ENCODE measurements at regions not wholly inside any gene's neighbourhood (a gene's known extent, or its start where the extent isn't known, plus 50 kb on each side); places are given as distances from the start of the nearest gene placed in this dataset.

- Mint-ChIP-seq H3K27me3 (ENCODE audit: insufficient read depth, unreplicated experiment) (no peaks in the 10 kb centered on the region), H3K27ac (ENCODE audit: low read depth, unreplicated experiment) (no peak overlapping the region), H3K36me3 (ENCODE audit: insufficient read depth, unreplicated experiment) (no peaks in the 10 kb centered on the region), H3K4me1 (ENCODE audit: insufficient read depth, unreplicated experiment) (peaks cover 19% of the 10 kb centered on the region), H3K9me3 (ENCODE audit: unreplicated experiment) (peaks cover 16% of the 10 kb centered on the region), H3K4me3 (ENCODE audit: unreplicated experiment) (no peak overlapping the region)
- no TSS peak for BruUV-seq (replicated peaks)
- intact Hi-C loops (cut with micrococcal nuclease), result loop anchor here (10.0 kb wide), 2 partner anchors 191 to 199 kb away; no protein-coding TSS in a partner anchor
- no peak for TF ChIP-seq CTCF (IDR thresholded peaks at IDR 0.05; ENCODE audit: unreplicated experiment)
- DNase-seq (ENCODE audit: unreplicated experiment), result no peak
- ChIA-PET POLR2A (no interaction called here), CTCF (interaction anchor here (0.6 to 1.9 kb wide), 3 partner anchors 8 to 196 kb away, joined by 3 to 5 read pairs (median 4); no protein-coding TSS in a partner anchor)
Observed at GRCh38 chr14:44653641-44654040, 146.6 kb upstream of the FSCB start.

GRCh38 chr14:44652640-44653039 lies 145.6 kb upstream of the FSCB start:
- CTCF ChIA-PET, result interaction anchor here (0.7 to 1.9 kb wide), 2 partner anchors 10 to 151 kb away, joined by 4 read pairs; no protein-coding TSS in a partner anchor
- no peak overlapping the region for H3K4me3 Mint-ChIP-seq (ENCODE audit: unreplicated experiment)
- DNase-seq (ENCODE audit: unreplicated experiment), result no peak
- no TSS peak for BruUV-seq (replicated peaks)
- H3K36me3 Mint-ChIP-seq (ENCODE audit: insufficient read depth, unreplicated experiment), result no peaks in the 10 kb centered on the region
- peaks cover 16% of the 10 kb centered on the region for H3K9me3 Mint-ChIP-seq (ENCODE audit: unreplicated experiment)
- no peaks in the 10 kb centered on the region for H3K27me3 Mint-ChIP-seq (ENCODE audit: insufficient read depth, unreplicated experiment)
- H3K4me1 Mint-ChIP-seq (ENCODE audit: insufficient read depth, unreplicated experiment), result peaks cover 17% of the 10 kb centered on the region
- intact Hi-C loops (cut with micrococcal nuclease), result loop anchor here (10.0 kb wide), 2 partner anchors 192 to 198 kb away; no protein-coding TSS in a partner anchor
- TF ChIP-seq CTCF (IDR thresholded peaks at IDR 0.05; ENCODE audit: unreplicated experiment), result no peak
- H3K27ac Mint-ChIP-seq (ENCODE audit: low read depth, unreplicated experiment), result no peak overlapping the region
- POLR2A ChIA-PET, result no interaction called here

- intact Hi-C loops (cut with micrococcal nuclease), result no loop called here
- DNase-seq (ENCODE audit: unreplicated experiment), result peak; percentile 14
- Mint-ChIP-seq H3K36me3 (ENCODE audit: insufficient read depth, unreplicated experiment) (no peaks in the 10 kb centered on the region), H3K27ac (ENCODE audit: low read depth, unreplicated experiment) (no peak overlapping the region), H3K4me3 (ENCODE audit: unreplicated experiment) (no peak overlapping the region), H3K9me3 (ENCODE audit: unreplicated experiment) (peaks cover 16% of the 10 kb centered on the region), H3K27me3 (ENCODE audit: insufficient read depth, unreplicated experiment) (no peaks in the 10 kb centered on the region), H3K4me1 (ENCODE audit: insufficient read depth, unreplicated experiment) (peaks cover 6% of the 10 kb centered on the region)
- TF ChIP-seq CTCF (IDR thresholded peaks at IDR 0.05; ENCODE audit: unreplicated experiment), result no peak
- ChIA-PET CTCF (interaction anchor here (1.0 kb wide), 2 partner anchors 18 to 853 kb away, joined by 3 to 8 read pairs; no protein-coding TSS in a partner anchor), POLR2A (no interaction called here)
- BruUV-seq (replicated peaks), result no TSS peak
Observed at GRCh38 chr14:44649061-44649460, 142.0 kb upstream of the FSCB start.

GRCh38 chr14:44640416-44640815 lies 133.3 kb upstream of the FSCB start:
- ChIA-PET POLR2A (interaction anchor here (1.0 kb wide), 1 partner anchor 153 kb away, joined by 4 read pairs; no protein-coding TSS in a partner anchor), CTCF (no interaction called here)
- no peak for TF ChIP-seq CTCF (IDR thresholded peaks at IDR 0.05; ENCODE audit: unreplicated experiment)
- H3K36me3 Mint-ChIP-seq (ENCODE audit: insufficient read depth, unreplicated experiment), result no peaks in the 10 kb centered on the region
- no TSS peak for BruUV-seq (replicated peaks)
- intact Hi-C loops (cut with micrococcal nuclease), result no loop called here
- no peaks in the 10 kb centered on the region for H3K4me1 Mint-ChIP-seq (ENCODE audit: insufficient read depth, unreplicated experiment)
- no peaks in the 10 kb centered on the region for H3K27me3 Mint-ChIP-seq (ENCODE audit: insufficient read depth, unreplicated experiment)
- no peak overlapping the region for H3K4me3 Mint-ChIP-seq (ENCODE audit: unreplicated experiment)
- DNase-seq (ENCODE audit: unreplicated experiment), result no peak
- no peak overlapping the region for H3K27ac Mint-ChIP-seq (ENCODE audit: low read depth, unreplicated experiment)
- H3K9me3 Mint-ChIP-seq (ENCODE audit: unreplicated experiment), result no peaks in the 10 kb centered on the region
